AG09309 (cell line): ENCODE measurements at regions not wholly inside any gene's neighbourhood (a gene's known extent, or its start where the extent isn't known, plus 50 kb on each side); places are given as distances from the start of the nearest gene placed in this dataset.

Experiments
- DNase-seq: peaks from one replicate; pipeline ENCODE4 v3.0.0-alpha.2; 2010; ENCODE audit warnings: low read depth
- H3K4me3 ChIP-seq: 2 replicates; pipeline ENCODE4 v1.5.1; 2011; ENCODE audit warnings: mild to moderate bottlenecking, low read depth, low read length, moderate library complexity; ENCODE audit not compliant: control insufficient read depth
- CTCF ChIP-seq: IDR thresholded peaks from 2 replicates; pipeline ENCODE4 v1.5.1; 2011; ENCODE audit warnings: mild to moderate bottlenecking, low read depth, low read length, inconsistent platforms; ENCODE audit not compliant: insufficient read depth, control insufficient read depth; ENCODE audit errors: missing control alignments

- no peak for DNase-seq
- H3K4me3 ChIP-seq, result no peak overlapping the region
- no peak for TF ChIP-seq CTCF
These were observed 91.0 kb upstream of the FOXA2 start for GRCh38 chr20:22675341-22675740.

GRCh38 chr20:22678678-22679077, 94.3 kb upstream of the FOXA2 start:
- H3K4me3 ChIP-seq, result no peak overlapping the region
- TF ChIP-seq CTCF, result no peak
- no peak for DNase-seq

- TF ChIP-seq CTCF, result no peak
- H3K4me3 ChIP-seq, result no peak overlapping the region
- no peak for DNase-seq
These were observed 94.8 kb upstream of the FOXA2 start for GRCh38 chr20:22679197-22679596.

GRCh38 chr20:22680031-22680740, 95.8 kb upstream of the FOXA2 start:
- H3K4me3 ChIP-seq, result no peak overlapping the region
- TF ChIP-seq CTCF, result no peak
- DNase-seq, result no peak

GRCh38 chr20:22681591-22682248, 97.3 kb upstream of the FOXA2 start:
- no peak for DNase-seq
- H3K4me3 ChIP-seq, result no peak overlapping the region
- TF ChIP-seq CTCF, result no peak

GRCh38 chr20:22682381-22682780, 98.0 kb upstream of the FOXA2 start:
- TF ChIP-seq CTCF, result no peak
- no peak for DNase-seq
- no peak overlapping the region for H3K4me3 ChIP-seq
